ENCODE measurements at regions not wholly inside any gene's neighbourhood (a gene's known extent, or its start where the extent isn't known, plus 50 kb on each side); places are given as distances from the start of the nearest gene placed in this dataset.

GRCh38 chr12:75848431-75848925 is 183.1 kb downstream of the PHLDA1 start:
- Histone ChIP-seq H3K4me1 (peaks cover 0 to 4% (median 0%) of the 10 kb centered on the region in 6 donors), H3K27ac (peak overlapping the region in 1 of 8 donors; percentile 26), H3K36me3 (no peaks in the 10 kb centered on the region), H3K27me3 (replicated peaks in 1 of 7) (peaks cover 0 to 4% (median 0%) of the 10 kb centered on the region in 7 donors), H3K9me3 (peaks cover 0 to 8% (median 2%) of the 10 kb centered on the region in 8 donors), H3K4me3 (no peak overlapping the region)
- no peak for DNase-seq
- intact Hi-C loops (cut with DNase I; ENCODE audit: low total_unique reads): no loop called here
- TF ChIP-seq POLR2A (IDR thresholded peaks at IDR 0.05): no peak
- TF ChIP-seq POLR2AphosphoS5 (IDR thresholded peaks at IDR 0.05): no peak
- no peak for TF ChIP-seq CTCF (IDR thresholded peaks at IDR 0.05 in 8 of 11, conservative IDR thresholded peaks at IDR 0.05 in 3 of 11)
- WGBS, 5 donors: 48 to 61% (median 54%) methylated on average over 7 of the region's 7 CpGs

GRCh38 chr12:75846102-75846501 is 185.5 kb downstream of the PHLDA1 start:
- H3K27me3 ChIP-seq (replicated peaks in 1 of 7): peaks cover 0 to 4% (median 0%) of the 10 kb centered on the region in 7 donors
- WGBS, 5 donors: 72 to 88% (median 77%) methylated on average over 1 of the region's 1 CpG
- H3K36me3 ChIP-seq: no peaks in the 10 kb centered on the region
- no peak overlapping the region for H3K4me3 ChIP-seq
- H3K27ac ChIP-seq: no peak overlapping the region
- peaks cover 0 to 8% (median 2%) of the 10 kb centered on the region in 8 donors for H3K9me3 ChIP-seq
- TF ChIP-seq POLR2AphosphoS5 (IDR thresholded peaks at IDR 0.05) (no peak), CTCF (IDR thresholded peaks at IDR 0.05 in 8 of 11, conservative IDR thresholded peaks at IDR 0.05 in 3 of 11) (no peak), POLR2A (IDR thresholded peaks at IDR 0.05) (no peak)
- no peak for DNase-seq
- no peaks in the 10 kb centered on the region for H3K4me1 ChIP-seq
- intact Hi-C loops (cut with DNase I; ENCODE audit: low total_unique reads): no loop called here

- Histone ChIP-seq H3K27me3 (replicated peaks in 1 of 7) (no peaks in the 10 kb centered on the region), H3K4me3 (no peak overlapping the region), H3K36me3 (no peaks in the 10 kb centered on the region), H3K27ac (no peak overlapping the region), H3K4me1 (no peaks in the 10 kb centered on the region), H3K9me3 (peaks cover 0 to 8% (median 2%) of the 10 kb centered on the region in 8 donors)
- intact Hi-C loops (cut with DNase I; ENCODE audit: low total_unique reads): no loop called here
- TF ChIP-seq CTCF (IDR thresholded peaks at IDR 0.05 in 8 of 11, conservative IDR thresholded peaks at IDR 0.05 in 3 of 11): no peak
- TF ChIP-seq POLR2AphosphoS5 (IDR thresholded peaks at IDR 0.05): no peak
- DNase-seq: no peak
- WGBS, 5 donors: 78 to 88% (median 83%) methylated on average over 6 of the region's 6 CpGs
These were observed 186.6 kb downstream of the PHLDA1 start for GRCh38 chr12:75844985-75845384.

GRCh38 chr12:75844049-75844770 is 187.4 kb downstream of the PHLDA1 start:
- no peak overlapping the region for H3K4me3 ChIP-seq
- intact Hi-C loops (cut with DNase I; ENCODE audit: low total_unique reads): no loop called here
- no peaks in the 10 kb centered on the region for H3K27me3 ChIP-seq (replicated peaks in 1 of 7)
- H3K36me3 ChIP-seq: no peaks in the 10 kb centered on the region
- TF ChIP-seq POLR2AphosphoS5 (IDR thresholded peaks at IDR 0.05): no peak
- DNase-seq: no peak
- peaks cover 0 to 8% (median 2%) of the 10 kb centered on the region in 8 donors for H3K9me3 ChIP-seq
- 80 to 89% (median 84%) methylated on average over 10 of the region's 10 CpGs for WGBS, 5 donors
- no peak overlapping the region for H3K27ac ChIP-seq
- H3K4me1 ChIP-seq: no peaks in the 10 kb centered on the region

Data from spleen (tissue), 11 donors.